OCI-LY1 (cell line): ENCODE measurements at regions not wholly inside any gene's neighbourhood (a gene's known extent, or its start where the extent isn't known, plus 50 kb on each side); places are given as distances from the start of the nearest gene placed in this dataset.

Experiments used
- H2AFZ ChIP-seq: fragments of 200-600 bp; sonication (generic), shearing (Covaris generic); 2 replicates; pipeline ENCODE4 v1.6.0; 2014; ENCODE audit warnings: antibody characterized with exemption, mild to moderate bottlenecking, low read length
- H3F3A ChIP-seq: fragments of 200-600 bp; sonication (generic), shearing (Covaris generic); 2 replicates; pipeline ENCODE4 v1.6.0; 2014; ENCODE audit warnings: mild to moderate bottlenecking, antibody characterized with exemption, low read length, moderate library complexity; ENCODE audit not compliant: insufficient read depth
- H3K27ac ChIP-seq: fragments of 200-600 bp; sonication (generic); 2 replicates; pipeline ENCODE4 v1.5.1; 2014; ENCODE audit warnings: low read length, mixed run types, mild to moderate bottlenecking, low read depth; ENCODE audit not compliant: poor library complexity, severe bottlenecking
- H3K27me3 ChIP-seq: fragments of 200-600 bp; sonication (generic); 2 replicates; pipeline ENCODE4 v1.6.0; 2014; ENCODE audit warnings: antibody characterized with exemption, mild to moderate bottlenecking, low read length, moderate library complexity; ENCODE audit not compliant: insufficient read depth
- H3K36me3 ChIP-seq: fragments of 200-600 bp; sonication (generic); 2 replicates; pipeline ENCODE4 v1.6.1; 2014; ENCODE audit warnings: mild to moderate bottlenecking, antibody characterized with exemption, low read length, moderate library complexity, mixed read lengths; ENCODE audit not compliant: insufficient read depth
- H3K4me1 ChIP-seq: fragments of 200-600 bp; sonication (generic); 2 replicates; pipeline ENCODE4 v1.5.1; 2014; ENCODE audit warnings: mild to moderate bottlenecking, low read length, moderate library complexity; ENCODE audit not compliant: insufficient read depth, severe bottlenecking
- H3K4me2 ChIP-seq: fragments of 200-600 bp; sonication (generic), shearing (Covaris generic); 2 replicates; pipeline ENCODE4 v1.6.1; 2014; ENCODE audit warnings: low read length
- H3K4me3 ChIP-seq: fragments of 200-600 bp; sonication (generic); 2 replicates; pipeline ENCODE4 v1.5.1; 2014; ENCODE audit warnings: low read length, low read depth, mild to moderate bottlenecking, mixed read lengths; ENCODE audit not compliant: poor library complexity, severe bottlenecking
- H3K79me2 ChIP-seq: fragments of 200-600 bp; shearing (Covaris generic); 2 replicates; pipeline ENCODE4 v1.6.1; 2016; ENCODE audit warnings: mixed run types, low read length, mixed read lengths; ENCODE audit not compliant: insufficient read depth
- H3K9ac ChIP-seq: fragments of 200-600 bp; sonication (generic), shearing (Covaris generic); 2 replicates; pipeline ENCODE4 v1.6.1; 2014; ENCODE audit warnings: mild to moderate bottlenecking, low read length, mixed read lengths
- H3K9me2 ChIP-seq: fragments of 200-600 bp; sonication (generic), shearing (Covaris generic); 2 replicates; pipeline ENCODE4 v1.6.1; 2014; ENCODE audit warnings: low read depth, mild to moderate bottlenecking, low read length, mixed read lengths
- H3K9me3 ChIP-seq: fragments of 200-600 bp; shearing (Covaris generic); 2 replicates; pipeline ENCODE4 v1.6.1; 2014; ENCODE audit warnings: low read length, mixed read lengths
- H4K20me1 ChIP-seq: fragments of 200-600 bp; sonication (generic), shearing (Covaris generic); 2 replicates; pipeline ENCODE4 v1.6.0; 2016; ENCODE audit warnings: mild to moderate bottlenecking, low read length; ENCODE audit not compliant: insufficient read depth
- EZH2 ChIP-seq: fragments of 200-600 bp; sonication (generic), shearing (Covaris generic); IDR thresholded peaks from 2 replicates; pipeline ENCODE4 v1.8.0; 2017; ENCODE audit warnings: borderline replicate concordance, mixed run types, mild to moderate bottlenecking, antibody characterized with exemption, low read length, moderate library complexity, mixed read lengths
- TF ChIP-seq, protein P1 (sequence below): fragments of 200-600 bp; sonication (generic), shearing (Covaris generic); IDR thresholded peaks from 2 replicates; pipeline ENCODE4 v1.5.1; 2017; ENCODE audit warnings: mild to moderate bottlenecking, antibody characterized with exemption, low read length, moderate library complexity, mixed read lengths

DNA sequence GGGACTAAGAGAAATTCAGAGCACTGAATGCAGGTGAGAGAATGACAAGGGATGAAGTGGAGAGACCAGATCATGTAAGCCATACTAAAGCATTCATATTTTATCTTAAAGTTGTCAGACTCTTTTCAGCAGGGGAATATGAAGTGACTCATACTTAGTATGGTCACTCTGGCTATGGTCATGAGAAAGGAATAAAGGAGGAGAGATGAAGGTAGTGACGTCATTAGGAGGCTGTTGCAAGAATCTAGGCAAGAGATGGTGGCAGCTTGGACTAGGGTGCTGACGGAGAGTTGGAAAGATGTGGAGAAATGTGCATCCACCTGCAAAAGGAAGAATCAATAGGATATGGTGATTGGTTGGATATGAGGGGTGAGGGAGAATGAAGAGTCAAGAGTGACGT is 203.2 kb upstream of the ACVR2A start:
- Histone ChIP-seq H3K9ac (no peak overlapping the region), H3K4me1 (no peaks in the 10 kb centered on the region), H3K9me3 (no peaks in the 10 kb centered on the region), H3K79me2 (no peaks in the 10 kb centered on the region), H3K4me3 (no peak overlapping the region), H4K20me1 (no peaks in the 10 kb centered on the region), H3F3A (no peaks in the 10 kb centered on the region), H3K27me3 (no peaks in the 10 kb centered on the region), H3K9me2 (no peaks in the 10 kb centered on the region), H2AFZ (no peak overlapping the region), H3K27ac (no peak overlapping the region), H3K4me2 (no peak overlapping the region), H3K36me3 (no peaks in the 10 kb centered on the region)
- TF ChIP-seq, protein P1, sequence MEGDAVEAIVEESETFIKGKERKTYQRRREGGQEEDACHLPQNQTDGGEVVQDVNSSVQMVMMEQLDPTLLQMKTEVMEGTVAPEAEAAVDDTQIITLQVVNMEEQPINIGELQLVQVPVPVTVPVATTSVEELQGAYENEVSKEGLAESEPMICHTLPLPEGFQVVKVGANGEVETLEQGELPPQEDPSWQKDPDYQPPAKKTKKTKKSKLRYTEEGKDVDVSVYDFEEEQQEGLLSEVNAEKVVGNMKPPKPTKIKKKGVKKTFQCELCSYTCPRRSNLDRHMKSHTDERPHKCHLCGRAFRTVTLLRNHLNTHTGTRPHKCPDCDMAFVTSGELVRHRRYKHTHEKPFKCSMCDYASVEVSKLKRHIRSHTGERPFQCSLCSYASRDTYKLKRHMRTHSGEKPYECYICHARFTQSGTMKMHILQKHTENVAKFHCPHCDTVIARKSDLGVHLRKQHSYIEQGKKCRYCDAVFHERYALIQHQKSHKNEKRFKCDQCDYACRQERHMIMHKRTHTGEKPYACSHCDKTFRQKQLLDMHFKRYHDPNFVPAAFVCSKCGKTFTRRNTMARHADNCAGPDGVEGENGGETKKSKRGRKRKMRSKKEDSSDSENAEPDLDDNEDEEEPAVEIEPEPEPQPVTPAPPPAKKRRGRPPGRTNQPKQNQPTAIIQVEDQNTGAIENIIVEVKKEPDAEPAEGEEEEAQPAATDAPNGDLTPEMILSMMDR: no peak
- TF ChIP-seq EZH2: no peak

DNA sequence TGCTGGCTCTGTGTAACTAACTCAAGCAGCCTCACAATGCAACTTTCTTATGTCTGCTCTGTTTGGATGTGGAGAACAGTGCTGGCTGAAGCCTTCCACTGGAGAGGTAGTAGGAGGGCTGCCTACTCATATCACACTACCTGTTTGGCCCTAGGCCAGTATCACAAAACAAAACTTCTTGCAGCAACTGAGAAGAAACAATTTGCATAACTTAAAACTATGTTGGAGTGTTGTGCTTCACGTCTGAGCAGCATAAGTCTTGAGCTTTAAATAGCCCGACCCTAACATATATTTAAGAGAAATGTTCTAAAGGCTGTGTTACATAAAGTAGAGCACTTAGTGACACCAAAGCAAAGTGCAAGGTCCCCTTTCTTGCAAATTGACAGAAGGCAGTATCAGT is 204.9 kb upstream of the ACVR2A start:
- Histone ChIP-seq H3K4me1 (no peaks in the 10 kb centered on the region), H3K27ac (no peak overlapping the region), H3K4me3 (no peak overlapping the region), H3K36me3 (no peaks in the 10 kb centered on the region), H3K9me2 (no peaks in the 10 kb centered on the region), H3K9me3 (no peaks in the 10 kb centered on the region), H3F3A (no peaks in the 10 kb centered on the region), H3K9ac (no peak overlapping the region), H3K4me2 (no peak overlapping the region), H4K20me1 (no peaks in the 10 kb centered on the region), H2AFZ (no peak overlapping the region), H3K79me2 (no peaks in the 10 kb centered on the region), H3K27me3 (no peaks in the 10 kb centered on the region)
- TF ChIP-seq, protein P1: no peak
- TF ChIP-seq EZH2: no peak

DNA sequence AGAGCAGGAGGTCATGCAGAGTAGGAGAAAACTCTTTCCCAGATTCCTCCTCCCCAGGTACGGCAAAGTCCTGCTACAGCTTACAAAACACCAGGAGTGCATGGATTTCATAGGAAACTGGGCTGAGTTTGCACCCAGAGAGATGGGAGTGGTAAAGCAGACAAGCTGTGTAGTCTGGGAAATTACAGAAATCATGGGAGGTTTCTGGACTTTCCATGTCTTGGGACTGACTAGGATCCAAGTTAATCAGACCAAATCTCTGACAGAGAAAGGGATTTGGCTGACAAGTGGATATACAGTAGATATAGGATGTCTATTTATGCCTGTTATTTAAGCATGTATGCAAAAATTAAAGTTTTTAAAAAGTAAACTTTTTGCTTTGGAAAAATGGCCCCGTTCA is 205.4 kb upstream of the ACVR2A start:
- no peaks in the 10 kb centered on the region for H3K79me2 ChIP-seq
- no peak overlapping the region for H2AFZ ChIP-seq
- no peaks in the 10 kb centered on the region for H3K4me1 ChIP-seq
- H4K20me1 ChIP-seq: no peaks in the 10 kb centered on the region
- no peaks in the 10 kb centered on the region for H3F3A ChIP-seq
- TF ChIP-seq, protein P1: no peak
- TF ChIP-seq EZH2: no peak
- H3K4me3 ChIP-seq: no peak overlapping the region
- H3K9me2 ChIP-seq: no peaks in the 10 kb centered on the region
- no peaks in the 10 kb centered on the region for H3K36me3 ChIP-seq
- H3K4me2 ChIP-seq: no peak overlapping the region
- no peak overlapping the region for H3K27ac ChIP-seq
- H3K9ac ChIP-seq: no peak overlapping the region
- no peaks in the 10 kb centered on the region for H3K9me3 ChIP-seq
- H3K27me3 ChIP-seq: no peaks in the 10 kb centered on the region
